Activated naive CD8-positive, alpha-beta T cell treated with anti-CD3 and anti-CD28 coated beads, Interleukin-2, amount 50 U/mL, for 24 hours (primary cell): ENCODE measurements at regions not wholly inside any gene's neighbourhood (a gene's known extent, or its start where the extent isn't known, plus 50 kb on each side); places are given as distances from the start of the nearest gene placed in this dataset.
"Not testable (repeated sequence)": the region's sequence is repeated elsewhere in the genome, so short reads cannot be mapped to it uniquely, and the experiment has no call there.

Experiments used
- ATAC-seq: fragments of 150-1000 bp; cut with Tn5 transposase; one replicate; pipeline ENCODE4 v1.10.0; 2021
- DNase-seq: peaks from one replicate; pipeline ENCODE4 v3.0.0; 2021
- H3K27ac Mint-ChIP-seq: one replicate; pipeline ENCODE4 v1.8.0; 2021; ENCODE audit warnings: mild to moderate bottlenecking, mixed read lengths
- H3K27me3 Mint-ChIP-seq: one replicate; pipeline ENCODE4 v1.8.0; 2021; ENCODE audit warnings: mixed read lengths
- H3K36me3 Mint-ChIP-seq: one replicate; pipeline ENCODE4 v1.8.0; 2021; ENCODE audit warnings: low read depth, mixed read lengths
- H3K4me1 Mint-ChIP-seq: one replicate; pipeline ENCODE4 v1.8.0; 2021; ENCODE audit warnings: mixed read lengths
- H3K4me3 Mint-ChIP-seq: one replicate; pipeline ENCODE4 v1.8.0; 2021; ENCODE audit warnings: mild to moderate bottlenecking, moderate library complexity, mixed read lengths
- H3K9me3 Mint-ChIP-seq: one replicate; pipeline ENCODE4 v1.8.0; 2021; ENCODE audit warnings: mixed read lengths

DNA sequence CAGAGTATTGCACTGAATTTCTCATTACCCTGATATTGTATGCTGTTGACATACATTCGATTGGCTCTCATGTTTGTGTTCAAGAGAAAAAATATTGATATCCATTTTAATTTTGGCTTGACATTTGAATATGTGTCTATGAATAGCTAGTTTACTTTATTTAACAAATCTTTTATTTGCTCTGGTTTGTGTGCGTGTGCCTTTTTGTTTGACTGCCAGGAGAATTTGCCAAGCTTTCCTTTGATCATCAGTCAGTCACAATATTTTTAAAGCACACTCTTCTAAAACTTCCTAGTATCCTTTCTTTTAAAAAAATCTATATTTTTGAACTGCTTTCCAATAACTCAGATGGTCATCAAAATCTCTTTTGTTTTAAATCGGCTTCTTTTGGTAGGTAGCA lies 179.3 kb upstream of the FLRT2 start:
- H3K27me3 Mint-ChIP-seq, result no peaks in the 10 kb centered on the region
- H3K9me3 Mint-ChIP-seq, result peaks cover 19% of the 10 kb centered on the region
- ATAC-seq (no peak), DNase-seq (no peak)
- no peak overlapping the region for H3K27ac Mint-ChIP-seq
- H3K4me3 Mint-ChIP-seq, result no peak overlapping the region
- H3K36me3 Mint-ChIP-seq, result peaks cover 5% of the 10 kb centered on the region
- no peaks in the 10 kb centered on the region for H3K4me1 Mint-ChIP-seq

DNA sequence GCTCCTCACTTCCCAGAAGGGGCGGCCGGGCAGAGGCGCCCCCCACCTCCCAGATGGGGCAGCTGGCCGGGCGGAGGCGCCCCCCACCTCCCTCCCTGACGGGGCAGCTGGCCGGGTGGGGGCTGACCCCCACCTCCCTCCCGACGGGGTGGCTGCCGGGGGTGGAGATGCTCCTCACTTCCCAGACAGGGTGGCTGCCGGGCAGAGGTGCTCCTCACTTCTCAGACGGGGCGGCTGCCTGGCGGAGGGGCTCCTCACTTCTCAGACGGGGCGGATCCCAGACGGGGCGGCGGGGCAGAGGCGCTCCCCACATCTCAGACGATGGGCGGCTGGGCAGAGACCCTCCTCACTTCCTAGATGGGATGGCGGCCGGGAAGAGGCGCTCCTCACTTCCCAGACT lies 177.4 kb upstream of the FLRT2 start:
- H3K4me3 Mint-ChIP-seq, H3K36me3 Mint-ChIP-seq, DNase-seq, H3K27me3 Mint-ChIP-seq, ATAC-seq, H3K4me1 Mint-ChIP-seq, H3K27ac Mint-ChIP-seq: not testable (repeated sequence)
- H3K9me3 Mint-ChIP-seq, result peaks cover 13% of the 10 kb centered on the region

DNA sequence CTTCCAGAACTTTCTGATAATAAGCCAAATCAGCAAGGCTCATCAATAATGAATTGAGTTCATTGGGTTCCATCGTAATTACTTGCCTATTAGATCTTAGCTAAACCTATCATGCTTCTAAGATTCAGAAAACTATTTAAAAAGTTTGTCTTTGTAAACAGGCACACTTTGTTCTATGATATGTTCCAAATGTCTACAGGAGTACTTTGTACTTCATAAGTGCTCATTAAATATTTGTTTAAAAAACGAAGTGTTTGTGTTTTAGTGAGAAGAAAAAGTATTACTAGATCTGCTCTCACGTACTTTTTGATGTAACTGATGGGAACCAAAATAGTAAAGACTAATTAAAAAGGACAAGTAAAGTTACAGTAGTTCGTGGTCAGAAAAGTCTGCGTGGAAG lies 172.8 kb upstream of the FLRT2 start:
- Mint-ChIP-seq H3K36me3 (peaks cover 5% of the 10 kb centered on the region), H3K27me3 (no peaks in the 10 kb centered on the region), H3K9me3 (peaks cover 12% of the 10 kb centered on the region), H3K4me3 (no peak overlapping the region), H3K27ac (no peak overlapping the region), H3K4me1 (no peaks in the 10 kb centered on the region)
- ATAC-seq (no peak), DNase-seq (no peak)

DNA sequence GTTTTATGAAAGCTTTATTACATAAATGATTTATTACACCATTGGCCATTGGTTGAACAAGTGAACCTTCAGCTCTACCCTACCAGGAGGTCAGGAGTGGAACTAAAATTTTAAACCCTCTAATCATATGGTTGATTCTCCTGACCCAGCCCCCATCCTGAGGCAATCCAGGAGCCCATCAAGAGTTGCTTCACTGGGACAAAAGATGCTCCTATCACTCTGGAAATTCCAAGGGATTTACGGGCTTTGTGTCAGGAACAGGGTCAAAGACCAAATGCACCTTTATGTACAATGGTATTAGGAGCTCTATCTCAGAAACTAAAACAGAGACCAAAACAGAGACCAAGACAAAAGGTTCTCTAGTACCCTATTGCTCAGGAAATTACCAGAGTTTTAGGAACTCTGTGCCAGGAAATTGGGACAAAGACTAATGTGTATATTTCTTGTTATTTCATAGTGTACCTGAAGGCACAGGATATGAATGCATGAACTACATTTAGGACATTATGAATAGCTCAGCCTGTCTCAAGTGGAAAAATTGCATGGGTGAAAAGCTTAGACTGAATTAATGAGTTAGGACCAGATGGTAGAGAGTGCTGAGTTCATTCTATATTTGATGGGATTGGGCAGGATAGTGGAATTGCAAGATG lies 171.7 kb upstream of the FLRT2 start:
- no peak for ATAC-seq
- Mint-ChIP-seq H3K9me3 (peaks cover 12% of the 10 kb centered on the region), H3K4me3 (no peak overlapping the region), H3K4me1 (no peaks in the 10 kb centered on the region), H3K27me3 (no peaks in the 10 kb centered on the region), H3K27ac (no peak overlapping the region), H3K36me3 (peaks cover 5% of the 10 kb centered on the region)
- DNase-seq, result no peak

DNA sequence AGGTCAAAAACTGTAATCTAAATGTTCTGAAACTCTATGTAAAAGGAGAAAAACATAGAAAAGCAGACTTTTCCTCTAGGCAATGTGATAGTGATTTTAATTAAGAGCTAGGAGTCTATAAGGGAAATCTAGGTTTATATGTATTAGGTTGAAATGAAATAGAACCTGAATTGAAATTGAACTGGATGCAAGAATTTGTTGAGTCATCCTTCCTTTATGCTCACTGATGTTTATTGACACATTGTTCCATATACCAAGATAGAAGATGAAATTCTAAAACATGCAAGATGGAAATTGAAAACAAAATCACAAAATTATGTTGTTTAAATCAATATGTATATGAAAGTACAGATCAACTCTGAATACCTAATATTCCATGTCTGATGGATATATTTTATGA lies 170.4 kb upstream of the FLRT2 start:
- Mint-ChIP-seq H3K27me3 (no peaks in the 10 kb centered on the region), H3K4me1 (no peaks in the 10 kb centered on the region), H3K4me3 (no peak overlapping the region), H3K36me3 (no peaks in the 10 kb centered on the region), H3K27ac (no peak overlapping the region), H3K9me3 (peaks cover 7% of the 10 kb centered on the region)
- ATAC-seq (no peak), DNase-seq (no peak)

DNA sequence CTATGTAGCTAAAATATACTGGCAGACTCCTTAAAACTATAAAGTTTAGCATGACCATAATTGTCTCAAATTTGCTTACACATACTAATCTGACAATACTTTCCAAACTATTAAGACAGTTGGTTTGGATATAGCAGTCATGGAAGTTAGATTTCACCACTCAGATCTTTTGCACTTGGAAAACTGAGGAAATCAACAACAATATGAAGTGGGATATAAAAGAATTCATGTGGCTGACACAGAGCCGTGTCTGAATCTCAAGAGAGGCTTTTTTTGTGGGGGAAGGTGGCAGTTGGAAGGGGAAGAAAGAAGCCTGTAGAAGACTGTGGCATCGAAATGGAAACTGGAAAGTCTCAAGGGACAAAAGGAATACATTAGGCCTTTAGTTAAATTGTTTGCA lies 166.6 kb upstream of the FLRT2 start:
- Mint-ChIP-seq H3K4me1 (no peaks in the 10 kb centered on the region), H3K9me3 (peaks cover 6% of the 10 kb centered on the region), H3K4me3 (no peak overlapping the region), H3K36me3 (no peaks in the 10 kb centered on the region), H3K27ac (no peak overlapping the region), H3K27me3 (no peaks in the 10 kb centered on the region)
- ATAC-seq (no peak), DNase-seq (no peak)

DNA sequence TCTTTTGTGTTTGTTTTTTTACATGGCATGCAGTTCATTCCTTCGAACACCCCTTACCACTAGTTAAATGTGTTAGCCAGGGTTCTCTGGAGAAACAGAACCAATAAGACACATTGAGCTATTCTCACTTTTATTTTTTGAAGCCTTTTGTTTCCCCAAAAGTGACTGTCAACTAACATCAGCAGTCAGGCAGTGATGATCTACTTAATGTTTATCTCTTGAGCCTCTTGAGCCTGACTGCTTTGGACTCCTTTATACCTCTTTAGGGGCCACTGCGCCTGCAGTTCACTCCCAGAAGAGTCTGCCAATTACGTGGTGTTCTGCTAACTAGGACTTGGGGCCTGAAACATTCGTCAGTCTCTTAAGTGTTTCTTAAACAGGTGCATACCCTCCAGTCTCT lies 163.7 kb upstream of the FLRT2 start:
- H3K36me3 Mint-ChIP-seq, result no peaks in the 10 kb centered on the region
- no peak overlapping the region for H3K27ac Mint-ChIP-seq
- no peak overlapping the region for H3K4me3 Mint-ChIP-seq
- no peak for DNase-seq
- no peak for ATAC-seq
- no peaks in the 10 kb centered on the region for H3K27me3 Mint-ChIP-seq
- H3K4me1 Mint-ChIP-seq, result no peaks in the 10 kb centered on the region
- peaks cover 5% of the 10 kb centered on the region for H3K9me3 Mint-ChIP-seq

DNA sequence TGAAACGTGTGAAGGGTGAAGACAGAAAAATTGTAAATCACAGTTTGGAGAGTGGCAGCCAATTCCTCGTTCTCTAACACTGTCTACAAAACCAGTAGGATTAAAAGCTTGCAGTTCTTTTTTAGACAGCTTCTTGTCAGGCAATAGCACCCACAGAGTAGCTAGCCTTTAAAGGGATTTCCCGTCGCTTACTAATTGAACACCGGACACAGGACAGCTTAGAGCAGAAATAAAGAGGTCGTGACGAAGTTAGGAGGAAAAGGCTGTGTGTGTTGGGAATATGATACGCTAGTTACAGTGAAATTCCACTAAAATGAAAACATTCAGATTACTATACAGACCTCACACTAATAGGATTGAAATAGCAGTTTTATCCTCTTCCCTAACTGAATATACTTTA lies 149.1 kb upstream of the FLRT2 start:
- Mint-ChIP-seq H3K36me3 (no peaks in the 10 kb centered on the region), H3K27me3 (no peaks in the 10 kb centered on the region), H3K4me1 (no peaks in the 10 kb centered on the region), H3K4me3 (no peak overlapping the region), H3K9me3 (peaks cover 8% of the 10 kb centered on the region), H3K27ac (no peak overlapping the region)
- ATAC-seq (no peak), DNase-seq (no peak)

DNA sequence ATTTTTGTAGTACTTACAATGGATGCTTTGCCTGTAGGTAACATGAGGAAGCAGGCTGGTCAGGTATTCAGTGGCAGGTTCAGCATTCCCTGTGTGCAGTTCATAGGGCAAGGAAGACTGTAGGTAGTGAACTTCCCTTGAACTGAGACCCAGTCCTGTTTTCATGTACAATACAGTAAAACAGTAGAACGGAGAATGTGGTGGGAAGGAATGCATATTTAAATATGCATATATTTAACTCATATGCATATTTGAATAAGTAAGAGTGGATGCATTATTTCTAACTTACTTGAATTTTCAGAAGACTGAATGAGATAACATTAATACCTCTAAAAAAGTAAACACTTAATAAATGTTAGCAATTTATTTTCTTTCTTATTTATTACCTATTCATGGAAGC lies 147.6 kb upstream of the FLRT2 start:
- H3K4me1 Mint-ChIP-seq, result no peaks in the 10 kb centered on the region
- DNase-seq, result no peak
- H3K36me3 Mint-ChIP-seq, result no peaks in the 10 kb centered on the region
- H3K9me3 Mint-ChIP-seq, result peaks cover 7% of the 10 kb centered on the region
- no peak overlapping the region for H3K4me3 Mint-ChIP-seq
- H3K27ac Mint-ChIP-seq, result no peak overlapping the region
- no peak for ATAC-seq
- no peaks in the 10 kb centered on the region for H3K27me3 Mint-ChIP-seq

DNA sequence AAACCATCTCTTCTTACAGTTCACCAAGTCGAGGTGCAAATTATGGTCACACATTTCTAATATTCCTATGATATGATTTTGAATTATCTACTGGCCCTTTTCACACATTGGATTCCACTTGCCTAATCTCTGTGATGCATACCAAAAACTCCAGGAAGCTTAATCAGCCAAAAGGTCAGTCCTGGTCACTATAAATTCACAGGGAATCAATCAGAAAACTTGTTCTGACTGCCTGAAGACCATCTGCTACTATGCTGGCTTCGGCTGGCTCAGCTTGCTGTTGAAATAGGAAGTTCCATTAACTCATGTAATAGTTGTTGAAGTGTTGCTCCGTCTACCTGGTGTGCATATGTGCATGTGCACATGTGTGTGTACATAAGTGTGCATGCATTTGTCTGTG lies 142.8 kb upstream of the FLRT2 start:
- Mint-ChIP-seq H3K36me3 (no peaks in the 10 kb centered on the region), H3K4me3 (no peak overlapping the region), H3K27me3 (no peaks in the 10 kb centered on the region), H3K4me1 (no peaks in the 10 kb centered on the region), H3K27ac (no peak overlapping the region), H3K9me3 (no peaks in the 10 kb centered on the region)
- DNase-seq (no peak), ATAC-seq (no peak)

DNA sequence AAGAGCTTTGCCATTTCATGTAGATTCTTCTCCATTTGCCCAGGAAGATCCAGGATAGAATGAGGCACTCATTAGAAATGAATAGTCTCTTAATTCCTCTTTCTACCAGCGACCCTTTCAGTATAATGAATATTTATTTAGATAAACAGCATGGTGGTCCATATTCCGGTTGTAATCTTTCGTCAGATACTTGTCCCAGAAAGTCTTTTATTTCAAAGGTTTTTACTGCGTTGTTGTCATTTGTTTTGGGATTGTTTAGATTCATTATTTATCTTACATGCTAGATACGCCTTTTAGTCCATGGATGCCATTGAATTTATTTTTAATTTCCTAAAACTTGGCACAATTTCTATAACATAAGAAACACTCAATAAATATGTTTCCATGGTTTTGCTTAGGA lies 139.7 kb upstream of the FLRT2 start:
- Mint-ChIP-seq H3K27ac (no peak overlapping the region), H3K4me1 (no peaks in the 10 kb centered on the region), H3K36me3 (no peaks in the 10 kb centered on the region), H3K9me3 (peaks cover under 1% of the 10 kb centered on the region), H3K4me3 (no peak overlapping the region), H3K27me3 (no peaks in the 10 kb centered on the region)
- ATAC-seq (no peak), DNase-seq (no peak)

DNA sequence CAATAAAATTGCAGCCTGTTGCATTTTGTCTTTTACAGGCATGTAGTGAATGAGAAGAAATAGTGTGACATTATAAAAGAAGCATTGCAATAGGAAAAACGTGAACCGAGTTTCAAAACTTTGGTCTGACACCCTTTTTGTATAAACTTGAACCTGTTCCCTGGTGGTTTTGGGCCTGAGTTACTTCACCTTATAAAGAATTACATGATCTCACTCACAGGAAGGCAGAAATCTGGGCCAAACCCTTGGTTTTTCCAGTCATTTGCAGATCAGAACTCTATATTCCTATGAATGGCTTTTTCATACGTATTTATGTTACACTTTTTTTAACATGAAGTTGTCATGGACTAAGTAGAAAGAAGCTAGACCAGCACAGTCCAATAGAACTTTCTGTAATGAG lies 138.5 kb upstream of the FLRT2 start:
- no peak overlapping the region for H3K4me3 Mint-ChIP-seq
- H3K36me3 Mint-ChIP-seq, result no peaks in the 10 kb centered on the region
- ATAC-seq (no peak), DNase-seq (no peak)
- no peak overlapping the region for H3K27ac Mint-ChIP-seq
- H3K9me3 Mint-ChIP-seq, result peaks cover 4% of the 10 kb centered on the region
- H3K27me3 Mint-ChIP-seq, result no peaks in the 10 kb centered on the region
- H3K4me1 Mint-ChIP-seq, result no peaks in the 10 kb centered on the region

DNA sequence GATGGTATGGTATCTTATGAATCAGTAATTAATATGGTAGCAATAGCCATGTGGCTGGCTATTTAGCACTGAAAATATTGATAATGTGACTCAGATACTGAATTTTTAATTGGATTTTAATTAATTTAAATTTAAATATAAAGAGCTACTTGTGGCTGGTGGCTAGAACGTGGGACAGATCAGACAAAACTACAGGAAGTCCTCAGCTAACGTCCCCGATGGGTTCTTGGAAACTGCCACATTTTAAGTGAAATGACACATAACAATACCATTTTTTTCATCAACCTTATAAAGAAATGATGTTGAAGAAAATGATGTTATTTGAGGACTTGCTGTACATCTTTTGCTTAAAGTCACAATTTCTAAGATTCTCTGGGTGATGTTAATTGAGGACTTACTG lies 138.1 kb upstream of the FLRT2 start:
- H3K27ac Mint-ChIP-seq, result no peak overlapping the region
- H3K4me3 Mint-ChIP-seq, result no peak overlapping the region
- ATAC-seq, result no peak
- no peaks in the 10 kb centered on the region for H3K36me3 Mint-ChIP-seq
- DNase-seq, result no peak
- no peaks in the 10 kb centered on the region for H3K4me1 Mint-ChIP-seq
- H3K9me3 Mint-ChIP-seq, result peaks cover 4% of the 10 kb centered on the region
- no peaks in the 10 kb centered on the region for H3K27me3 Mint-ChIP-seq

DNA sequence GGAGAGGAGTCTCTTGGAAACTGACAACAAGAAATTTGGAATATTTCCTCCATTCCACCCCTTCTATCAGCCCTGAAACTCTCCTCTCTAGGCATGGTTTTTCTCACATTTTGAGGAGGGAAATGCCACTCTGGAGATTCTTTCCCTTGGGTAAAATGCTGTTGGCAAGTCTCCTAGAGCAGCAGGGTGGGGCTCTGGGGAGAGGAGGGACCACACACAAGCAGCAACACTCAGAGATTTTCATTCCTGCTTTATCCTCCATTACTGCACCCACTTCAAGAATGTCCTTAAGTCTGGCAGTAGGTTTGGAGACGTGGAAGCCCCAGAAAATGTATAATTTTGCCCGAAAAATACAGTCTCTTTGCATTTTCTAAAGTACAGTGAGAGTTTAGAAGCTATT lies 130.8 kb upstream of the FLRT2 start:
- Mint-ChIP-seq H3K9me3 (peaks cover 14% of the 10 kb centered on the region), H3K27ac (no peak overlapping the region), H3K4me1 (no peaks in the 10 kb centered on the region), H3K36me3 (no peaks in the 10 kb centered on the region), H3K27me3 (no peaks in the 10 kb centered on the region), H3K4me3 (no peak overlapping the region)
- DNase-seq, result no peak
- no peak for ATAC-seq

DNA sequence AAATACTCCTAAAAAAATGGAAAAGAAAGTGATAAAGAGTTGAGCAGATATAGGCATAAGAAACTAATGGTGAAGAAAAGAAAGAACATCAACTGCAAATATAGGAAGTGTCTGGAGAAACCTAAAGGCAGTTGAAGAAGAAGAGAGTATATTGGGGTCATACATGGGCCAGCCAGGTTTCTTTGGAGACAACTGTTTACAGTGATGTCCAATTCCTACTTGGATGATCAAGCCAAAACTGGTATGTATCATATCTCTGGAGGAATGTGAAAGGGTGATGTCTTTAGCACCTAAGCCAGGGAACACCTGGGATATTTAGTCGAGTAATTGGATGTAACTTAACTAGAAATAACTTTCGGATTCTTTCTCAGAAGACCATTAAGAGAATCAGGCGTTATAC lies 129.3 kb upstream of the FLRT2 start:
- Mint-ChIP-seq H3K9me3 (peaks cover 10% of the 10 kb centered on the region), H3K27ac (no peak overlapping the region), H3K27me3 (no peaks in the 10 kb centered on the region), H3K4me1 (no peaks in the 10 kb centered on the region), H3K36me3 (no peaks in the 10 kb centered on the region), H3K4me3 (no peak overlapping the region)
- DNase-seq (no peak), ATAC-seq (no peak)

DNA sequence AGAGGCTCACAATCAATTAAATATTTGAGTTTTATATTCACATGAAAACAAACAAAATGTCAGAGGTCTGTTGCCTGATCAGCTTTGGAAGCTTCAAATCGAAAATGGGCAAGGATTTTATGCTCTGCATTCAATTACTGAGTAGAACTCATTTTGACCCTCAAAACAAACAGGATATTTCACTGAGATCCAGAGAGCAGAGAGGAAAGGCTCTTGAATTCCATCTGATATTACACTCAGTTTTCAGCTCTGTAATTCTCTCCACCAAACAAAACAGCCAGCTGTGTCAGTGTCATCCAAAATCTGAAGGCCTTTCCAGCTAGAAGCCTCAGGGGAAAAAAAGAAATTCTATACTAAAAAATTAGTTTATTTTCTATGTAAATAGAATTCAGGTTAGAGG lies 128.6 kb upstream of the FLRT2 start:
- no peak for ATAC-seq
- H3K36me3 Mint-ChIP-seq, result no peaks in the 10 kb centered on the region
- no peak overlapping the region for H3K27ac Mint-ChIP-seq
- peaks cover 10% of the 10 kb centered on the region for H3K9me3 Mint-ChIP-seq
- no peaks in the 10 kb centered on the region for H3K27me3 Mint-ChIP-seq
- DNase-seq, result no peak
- H3K4me1 Mint-ChIP-seq, result no peaks in the 10 kb centered on the region
- no peak overlapping the region for H3K4me3 Mint-ChIP-seq
